Ishikawa (cell line): ENCODE measurements at regions not wholly inside any gene's neighbourhood (a gene's known extent, or its start where the extent isn't known, plus 50 kb on each side); places are given as distances from the start of the nearest gene placed in this dataset.

Source experiments
- CEBPB ChIP-seq: IDR thresholded peaks from 2 replicates; pipeline ENCODE4 v1.6.1; 2012
- CREB1 ChIP-seq: IDR thresholded peaks from 2 replicates; pipeline ENCODE4 v1.6.1; 2012; ENCODE audit warnings: low read depth
- EGR1 ChIP-seq: IDR thresholded peaks from 2 replicates; pipeline ENCODE4 v1.6.1; 2012
- EP300 ChIP-seq: IDR thresholded peaks from 2 replicates; pipeline ENCODE4 v1.6.1; 2012; ENCODE audit warnings: borderline replicate concordance
- FOXM1 ChIP-seq: IDR thresholded peaks from 2 replicates; pipeline ENCODE4 v1.6.1; 2012; ENCODE audit warnings: low read depth, borderline replicate concordance
- NFIC ChIP-seq: IDR thresholded peaks from 2 replicates; pipeline ENCODE4 v1.6.1; 2012
- RAD21 ChIP-seq: IDR thresholded peaks from 2 replicates; pipeline ENCODE4 v1.6.1; 2012; ENCODE audit warnings: low read depth
- TAF1 ChIP-seq: IDR thresholded peaks from 2 replicates; pipeline ENCODE4 v1.6.1; 2012; ENCODE audit warnings: low read depth, mild to moderate bottlenecking
- TCF12 ChIP-seq: IDR thresholded peaks from 2 replicates; pipeline ENCODE4 v1.6.1; 2012; ENCODE audit warnings: low read depth
- TEAD4 ChIP-seq: IDR thresholded peaks from 2 replicates; pipeline ENCODE4 v1.6.1; 2012
- YY1 ChIP-seq: IDR thresholded peaks from 2 replicates; pipeline ENCODE4 v1.6.1; 2012; ENCODE audit warnings: low read depth
- ZBTB7A ChIP-seq: IDR thresholded peaks from 2 replicates; pipeline ENCODE4 v1.6.1; 2012; ENCODE audit warnings: low read depth
- TF ChIP-seq, protein P1 (sequence below): IDR thresholded peaks from 2 replicates; pipeline ENCODE4 v1.6.1; 2012
- TF ChIP-seq, protein P2 (sequence below): IDR thresholded peaks from 2 replicates; pipeline ENCODE4 v1.6.1; 2012
- TF ChIP-seq, protein P3 (sequence below): IDR thresholded peaks from 2 replicates; pipeline ENCODE4 v1.6.1; 2012; ENCODE audit warnings: low read depth, mild to moderate bottlenecking

DNA sequence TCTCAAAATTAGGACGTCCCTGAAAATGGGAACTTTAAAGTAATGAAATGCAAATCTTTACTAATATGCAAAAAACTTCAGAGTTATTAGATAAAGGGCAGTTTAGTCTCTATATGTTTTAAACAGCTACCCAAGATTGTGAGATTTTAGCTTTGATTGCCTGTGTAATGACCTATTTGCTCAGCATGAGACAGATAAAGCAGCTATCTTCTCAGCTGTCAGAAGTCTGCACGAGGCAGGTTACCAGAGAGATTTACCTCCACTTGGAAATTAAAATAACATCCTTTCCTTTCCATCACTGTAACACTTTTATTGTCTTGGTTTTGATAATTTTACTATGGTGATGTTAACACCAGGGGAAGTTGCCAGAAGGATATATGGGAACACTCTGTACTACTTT, 436.6 kb upstream of the OPRM1 start:
- TF ChIP-seq EP300 (no peak), RAD21 (no peak), TAF1 (no peak), TEAD4 (no peak), EGR1 (no peak), ZBTB7A (no peak), CEBPB (no peak), YY1 (no peak), CREB1 (no peak), NFIC (no peak)
- TF ChIP-seq, protein P1, sequence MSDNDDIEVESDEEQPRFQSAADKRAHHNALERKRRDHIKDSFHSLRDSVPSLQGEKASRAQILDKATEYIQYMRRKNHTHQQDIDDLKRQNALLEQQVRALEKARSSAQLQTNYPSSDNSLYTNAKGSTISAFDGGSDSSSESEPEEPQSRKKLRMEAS = no peak
- TF ChIP-seq, protein P2, sequence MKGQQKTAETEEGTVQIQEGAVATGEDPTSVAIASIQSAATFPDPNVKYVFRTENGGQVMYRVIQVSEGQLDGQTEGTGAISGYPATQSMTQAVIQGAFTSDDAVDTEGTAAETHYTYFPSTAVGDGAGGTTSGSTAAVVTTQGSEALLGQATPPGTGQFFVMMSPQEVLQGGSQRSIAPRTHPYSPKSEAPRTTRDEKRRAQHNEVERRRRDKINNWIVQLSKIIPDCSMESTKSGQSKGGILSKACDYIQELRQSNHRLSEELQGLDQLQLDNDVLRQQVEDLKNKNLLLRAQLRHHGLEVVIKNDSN = no peak

DNA sequence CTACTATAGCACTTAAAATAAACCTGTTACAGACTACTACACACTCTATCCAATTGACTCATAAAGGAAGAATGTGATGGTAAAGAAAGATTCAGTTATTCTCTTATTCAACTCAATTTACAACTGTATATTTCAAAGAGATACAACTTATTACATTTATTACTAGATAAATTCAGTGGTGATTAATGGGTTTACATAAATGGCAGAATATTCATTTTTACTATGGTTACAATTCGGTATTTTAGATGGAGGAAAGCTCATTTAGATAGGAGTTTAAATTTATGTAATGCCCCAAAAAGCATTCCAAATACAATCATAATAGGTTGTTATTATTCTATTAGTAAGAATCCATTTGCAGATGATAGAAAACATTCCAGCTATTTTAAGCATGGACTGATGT, 439.1 kb upstream of the OPRM1 start:
- TF ChIP-seq NFIC = no peak
- TF ChIP-seq, protein P1 = no peak
- TF ChIP-seq TEAD4 = no peak
- no peak for TF ChIP-seq EGR1

DNA sequence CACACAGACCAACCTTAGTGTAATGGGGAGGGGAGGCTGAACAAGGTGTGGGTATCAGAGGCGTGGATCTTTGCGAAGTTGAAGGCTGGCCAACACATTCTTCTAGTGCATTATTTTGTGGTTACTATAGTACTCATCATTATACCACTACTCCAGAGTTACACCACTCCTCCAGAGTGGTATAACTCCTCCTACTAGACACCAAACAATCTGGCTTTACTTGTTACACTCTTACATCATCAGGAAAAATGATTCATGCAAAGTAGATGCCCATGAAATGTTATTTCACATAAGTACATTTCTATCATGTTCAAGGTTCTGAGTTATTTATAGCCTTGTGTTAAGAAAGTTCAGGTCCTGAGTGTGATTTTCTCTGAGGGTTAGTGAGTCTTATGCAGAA, 443.1 kb upstream of the OPRM1 start:
- TF ChIP-seq ZBTB7A (no peak), CREB1 (no peak), NFIC (no peak), FOXM1 (no peak), TEAD4 (no peak), TCF12 (no peak), TAF1 (no peak), RAD21 (no peak), EP300 (no peak), CEBPB (no peak), YY1 (no peak), EGR1 (no peak)
- TF ChIP-seq, protein P1 = no peak
- TF ChIP-seq, protein P2 = no peak

DNA sequence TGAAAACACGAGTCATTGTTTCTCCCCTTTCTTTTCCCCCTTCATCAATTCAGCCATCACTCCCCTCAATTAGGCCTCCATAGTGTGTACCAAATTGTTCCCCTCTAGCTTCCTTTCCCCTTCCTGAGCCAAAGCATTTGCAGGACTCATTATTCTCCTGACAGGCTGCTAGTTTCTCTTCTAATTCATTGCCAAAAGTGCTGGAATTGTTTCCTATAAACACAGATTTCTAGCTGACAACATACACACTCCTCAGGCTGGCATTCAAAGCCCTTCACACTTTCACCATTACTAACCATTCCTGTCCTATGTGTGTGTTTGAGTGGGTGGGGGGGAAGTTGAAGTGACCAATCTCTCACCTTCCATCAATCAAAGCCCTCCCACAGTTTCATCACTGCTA, 444.2 kb upstream of the OPRM1 start:
- TF ChIP-seq EP300 (no peak), RAD21 (no peak), YY1 (no peak), FOXM1 (no peak), TAF1 (no peak)
- TF ChIP-seq, protein P3, sequence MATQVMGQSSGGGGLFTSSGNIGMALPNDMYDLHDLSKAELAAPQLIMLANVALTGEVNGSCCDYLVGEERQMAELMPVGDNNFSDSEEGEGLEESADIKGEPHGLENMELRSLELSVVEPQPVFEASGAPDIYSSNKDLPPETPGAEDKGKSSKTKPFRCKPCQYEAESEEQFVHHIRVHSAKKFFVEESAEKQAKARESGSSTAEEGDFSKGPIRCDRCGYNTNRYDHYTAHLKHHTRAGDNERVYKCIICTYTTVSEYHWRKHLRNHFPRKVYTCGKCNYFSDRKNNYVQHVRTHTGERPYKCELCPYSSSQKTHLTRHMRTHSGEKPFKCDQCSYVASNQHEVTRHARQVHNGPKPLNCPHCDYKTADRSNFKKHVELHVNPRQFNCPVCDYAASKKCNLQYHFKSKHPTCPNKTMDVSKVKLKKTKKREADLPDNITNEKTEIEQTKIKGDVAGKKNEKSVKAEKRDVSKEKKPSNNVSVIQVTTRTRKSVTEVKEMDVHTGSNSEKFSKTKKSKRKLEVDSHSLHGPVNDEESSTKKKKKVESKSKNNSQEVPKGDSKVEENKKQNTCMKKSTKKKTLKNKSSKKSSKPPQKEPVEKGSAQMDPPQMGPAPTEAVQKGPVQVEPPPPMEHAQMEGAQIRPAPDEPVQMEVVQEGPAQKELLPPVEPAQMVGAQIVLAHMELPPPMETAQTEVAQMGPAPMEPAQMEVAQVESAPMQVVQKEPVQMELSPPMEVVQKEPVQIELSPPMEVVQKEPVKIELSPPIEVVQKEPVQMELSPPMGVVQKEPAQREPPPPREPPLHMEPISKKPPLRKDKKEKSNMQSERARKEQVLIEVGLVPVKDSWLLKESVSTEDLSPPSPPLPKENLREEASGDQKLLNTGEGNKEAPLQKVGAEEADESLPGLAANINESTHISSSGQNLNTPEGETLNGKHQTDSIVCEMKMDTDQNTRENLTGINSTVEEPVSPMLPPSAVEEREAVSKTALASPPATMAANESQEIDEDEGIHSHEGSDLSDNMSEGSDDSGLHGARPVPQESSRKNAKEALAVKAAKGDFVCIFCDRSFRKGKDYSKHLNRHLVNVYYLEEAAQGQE = no peak

DNA sequence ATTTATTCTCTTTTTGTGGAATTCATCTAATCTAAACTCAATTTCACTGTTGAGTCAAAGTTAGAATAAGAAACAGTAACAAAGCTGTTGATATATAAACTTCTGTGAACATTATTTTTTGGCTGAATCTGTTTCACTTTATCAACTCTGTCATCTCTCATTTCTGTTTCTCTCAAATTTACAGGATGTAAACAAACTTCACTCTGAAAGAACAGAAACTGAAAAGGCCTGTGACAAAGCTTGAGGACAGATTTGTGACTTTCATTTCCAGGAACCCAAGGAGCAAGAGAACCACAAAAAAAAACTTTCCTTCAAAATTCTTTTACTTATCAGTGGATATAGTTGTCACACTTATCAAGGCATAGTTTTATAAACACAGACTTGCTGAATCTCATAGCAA, 447.9 kb upstream of the OPRM1 start:
- TF ChIP-seq FOXM1 = no peak
- no peak for TF ChIP-seq CEBPB
- TF ChIP-seq ZBTB7A = no peak
- TF ChIP-seq RAD21 = no peak
- TF ChIP-seq NFIC = no peak
- TF ChIP-seq, protein P3 = no peak
- no peak for TF ChIP-seq EP300
- no peak for TF ChIP-seq TAF1
- no peak for TF ChIP-seq TEAD4
- TF ChIP-seq CREB1 = no peak
- TF ChIP-seq, protein P1 = no peak
- no peak for TF ChIP-seq EGR1
- TF ChIP-seq, protein P2 = no peak

DNA sequence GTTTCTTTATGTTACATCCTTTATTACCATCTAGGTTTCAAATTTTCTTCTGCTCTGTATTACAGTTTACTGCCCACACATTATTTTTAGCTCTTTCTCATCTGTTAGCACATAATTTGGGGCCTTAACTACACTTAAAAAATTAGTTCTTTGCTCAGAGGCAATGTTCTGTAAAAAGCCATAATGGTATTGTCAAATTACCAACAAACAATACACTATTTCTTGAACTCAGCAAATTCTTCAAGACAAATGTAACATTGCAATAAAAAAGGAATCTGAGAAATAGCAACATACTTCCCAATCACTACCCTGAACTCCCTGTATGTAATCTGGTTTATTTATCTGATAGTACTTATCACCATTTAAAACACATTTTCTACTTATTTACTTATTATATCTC, 448.6 kb upstream of the OPRM1 start:
- TF ChIP-seq TEAD4 (no peak), ZBTB7A (no peak), TAF1 (no peak), EGR1 (no peak), NFIC (no peak), EP300 (no peak), YY1 (no peak), RAD21 (no peak), TCF12 (no peak), CEBPB (no peak), CREB1 (no peak), FOXM1 (no peak)
- TF ChIP-seq, protein P1 = no peak
- TF ChIP-seq, protein P2 = no peak
- TF ChIP-seq, protein P3 = no peak
